Prostate gland (tissue), 2 donors: ENCODE measurements at regions not wholly inside any gene's neighbourhood (a gene's known extent, or its start where the extent isn't known, plus 50 kb on each side); places are given as distances from the start of the nearest gene placed in this dataset.
A peak's percentile ranks its signal among the peaks of the same experiment; 100 is the strongest.

Experiments
- DNase-seq: peaks from one replicate; pipeline ENCODE4 v3.0.0-alpha.2; 2019; ENCODE audit warnings: low spot score
- H3K27ac ChIP-seq, 2 donors: fragments of 200-600 bp; sonication (generic); 2 replicates each; pipeline ENCODE4 v1.5.1; 2017 to 2019
- H3K27me3 ChIP-seq: fragments of 200-600 bp; sonication (generic); replicated peaks from 2 replicates; pipeline ENCODE4 v1.5.1; 2019; ENCODE audit not compliant: insufficient read depth
- H3K36me3 ChIP-seq, 2 donors: fragments of 200-600 bp; sonication (generic); 1 replicate in 1 of 2; 2 replicates in 1 of 2; pipeline versions ENCODE4 v1.5.1 to v1.8.1; 2017 to 2019
- H3K4me1 ChIP-seq: fragments of 200-600 bp; sonication (generic); replicated peaks from 2 replicates; pipeline ENCODE4 v1.5.1; 2019
- H3K4me3 ChIP-seq, 2 donors: fragments of 200-600 bp; sonication (generic); 2 replicates each; pipeline ENCODE4 v1.5.1; 2017 to 2019
- H3K9me3 ChIP-seq: fragments of 200-600 bp; sonication (generic); 2 replicates; pipeline ENCODE4 v1.5.1; 2017
- POLR2A ChIP-seq: fragments of 450-650 bp; IDR thresholded peaks from one replicate; pipeline ENCODE4 v1.6.1; 2016; ENCODE audit warnings: antibody characterized with exemption, mild to moderate bottlenecking
- POLR2AphosphoS5 ChIP-seq: sonication (generic); formaldehyde crosslinking; IDR thresholded peaks from one replicate; pipeline ENCODE4 v1.6.1; 2017; ENCODE audit warnings: antibody characterized with exemption
- WGBS: methylation state at CpG from one replicate; pipeline ENCODE4 v1.1.5; 2018; 5-methylcytosine and 5-hydroxymethylcytosine counted together
- intact Hi-C: fragments of 100-400 bp; cut with DNase I; formaldehyde crosslinking; loops from one replicate; pipeline ENCODE4 v1.14.2; 2022
- TF ChIP-seq, protein P1 (sequence below), 4 experiments: fragments of 200-600 bp in 2 of 4; fragments of 450-650 bp in 2 of 4; sonication (generic) in 2 of 4; IDR thresholded peaks; 1 replicate in 3 of 4; 2 replicates in 1 of 4; pipeline ENCODE4 v1.5.1; 2016 to 2019; ENCODE audit warnings: antibody characterized with exemption in 4 of 4, mild to moderate bottlenecking in 2 of 4, moderate library complexity in 2 of 4

DNA sequence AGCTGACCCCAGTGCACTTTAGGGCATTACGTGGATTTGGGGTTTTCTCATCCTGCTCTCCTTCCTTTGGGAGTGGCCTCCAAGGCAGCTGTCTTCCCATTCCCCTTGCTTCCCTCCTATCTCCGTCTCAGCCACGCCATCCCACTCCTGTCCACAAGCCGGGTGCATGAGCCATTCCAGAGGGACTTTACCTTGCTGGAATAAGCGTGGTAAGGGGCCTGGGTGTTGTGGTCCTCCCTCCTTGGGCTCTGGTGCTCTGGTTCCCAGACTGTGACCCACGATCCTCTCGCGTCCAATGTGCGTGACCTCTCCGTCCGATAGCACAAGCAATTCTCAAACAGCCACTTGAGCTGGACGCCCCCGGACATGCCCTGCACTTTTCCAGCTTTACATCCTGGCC is 60.6 kb upstream of the NKX2-2 start:
- H3K27me3 ChIP-seq: no peaks in the 10 kb centered on the region
- H3K4me3 ChIP-seq: no peak overlapping the region
- no peak overlapping the region for H3K27ac ChIP-seq
- no peaks in the 10 kb centered on the region for H3K36me3 ChIP-seq
- intact Hi-C loops: no loop called here
- DNase-seq: no peak
- H3K9me3 ChIP-seq: no peaks in the 10 kb centered on the region
- WGBS: 82% methylated on average over 13 of the region's 13 CpGs
- H3K4me1 ChIP-seq: no peaks in the 10 kb centered on the region
- TF ChIP-seq, protein P1, sequence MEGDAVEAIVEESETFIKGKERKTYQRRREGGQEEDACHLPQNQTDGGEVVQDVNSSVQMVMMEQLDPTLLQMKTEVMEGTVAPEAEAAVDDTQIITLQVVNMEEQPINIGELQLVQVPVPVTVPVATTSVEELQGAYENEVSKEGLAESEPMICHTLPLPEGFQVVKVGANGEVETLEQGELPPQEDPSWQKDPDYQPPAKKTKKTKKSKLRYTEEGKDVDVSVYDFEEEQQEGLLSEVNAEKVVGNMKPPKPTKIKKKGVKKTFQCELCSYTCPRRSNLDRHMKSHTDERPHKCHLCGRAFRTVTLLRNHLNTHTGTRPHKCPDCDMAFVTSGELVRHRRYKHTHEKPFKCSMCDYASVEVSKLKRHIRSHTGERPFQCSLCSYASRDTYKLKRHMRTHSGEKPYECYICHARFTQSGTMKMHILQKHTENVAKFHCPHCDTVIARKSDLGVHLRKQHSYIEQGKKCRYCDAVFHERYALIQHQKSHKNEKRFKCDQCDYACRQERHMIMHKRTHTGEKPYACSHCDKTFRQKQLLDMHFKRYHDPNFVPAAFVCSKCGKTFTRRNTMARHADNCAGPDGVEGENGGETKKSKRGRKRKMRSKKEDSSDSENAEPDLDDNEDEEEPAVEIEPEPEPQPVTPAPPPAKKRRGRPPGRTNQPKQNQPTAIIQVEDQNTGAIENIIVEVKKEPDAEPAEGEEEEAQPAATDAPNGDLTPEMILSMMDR (IDR thresholded peaks at IDR 0.05): no peak
- no peak for TF ChIP-seq POLR2A
- no peak for TF ChIP-seq POLR2AphosphoS5

DNA sequence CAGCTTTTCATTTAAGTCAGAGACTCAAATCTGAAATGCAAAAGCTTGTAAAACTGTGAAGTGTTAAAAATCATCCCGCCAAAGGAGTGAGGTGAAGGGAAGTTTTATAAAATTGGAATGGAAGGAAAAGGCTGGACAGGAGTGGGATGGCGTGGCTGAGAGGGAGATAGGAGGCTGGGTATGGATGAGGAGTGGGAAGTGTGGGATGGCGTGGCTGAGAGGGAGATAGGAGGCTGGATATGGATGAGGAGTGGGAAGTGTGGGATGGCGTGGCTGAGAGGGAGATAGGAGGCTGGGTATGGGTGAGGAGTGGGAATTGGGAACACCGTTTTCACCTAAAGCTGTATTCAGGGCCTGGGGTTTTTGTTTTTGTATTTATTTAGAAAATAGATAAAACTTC is 59.4 kb upstream of the NKX2-2 start:
- no peaks in the 10 kb centered on the region for H3K4me1 ChIP-seq
- H3K9me3 ChIP-seq: no peaks in the 10 kb centered on the region
- H3K36me3 ChIP-seq: no peaks in the 10 kb centered on the region
- no peaks in the 10 kb centered on the region for H3K27me3 ChIP-seq
- no peak for DNase-seq
- no peak overlapping the region for H3K27ac ChIP-seq
- no peak for TF ChIP-seq POLR2AphosphoS5
- no peak for TF ChIP-seq POLR2A
- TF ChIP-seq, protein P1 (IDR thresholded peaks at IDR 0.05): no peak
- WGBS: 77% methylated on average over 5 of the region's 5 CpGs
- H3K4me3 ChIP-seq: no peak overlapping the region
- intact Hi-C loops: no loop called here

DNA sequence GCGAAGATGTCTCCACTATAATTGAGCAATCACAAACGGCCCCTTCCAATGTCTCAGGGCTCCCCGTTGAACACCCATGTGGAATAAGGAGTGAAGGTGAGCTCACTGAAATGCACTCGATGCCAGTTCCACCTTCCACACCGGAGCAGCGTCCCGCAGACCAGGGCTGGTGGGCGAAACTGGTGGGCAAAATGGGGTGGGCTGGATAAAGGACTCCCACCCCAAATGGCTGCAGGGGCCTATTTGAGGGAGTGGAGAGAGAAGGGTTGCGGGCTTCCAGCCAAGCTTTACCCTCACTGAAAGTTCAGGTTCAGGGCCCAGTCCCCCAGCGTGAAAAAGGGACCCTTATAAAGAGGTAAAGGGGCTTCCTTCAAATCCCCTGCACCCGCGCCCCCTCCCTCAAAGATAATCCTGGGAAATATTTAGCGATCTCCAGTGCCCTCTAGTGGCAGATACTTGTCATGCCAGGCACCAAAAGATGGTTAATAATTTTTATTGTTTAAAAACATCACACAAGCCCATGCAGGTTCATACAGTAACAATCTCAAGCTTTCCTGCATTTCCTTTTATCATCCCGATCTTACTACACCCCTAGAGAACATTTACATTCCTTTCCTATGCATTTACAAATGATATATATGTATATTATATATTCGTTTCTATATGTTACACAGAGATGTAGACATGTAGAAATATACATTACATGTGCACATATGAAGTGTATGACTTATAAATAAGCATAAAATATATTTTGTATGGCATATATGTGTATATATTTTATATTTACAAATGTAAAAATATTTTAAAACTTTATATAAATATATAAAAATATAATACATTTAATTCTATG is 58.2 kb upstream of the NKX2-2 start:
- Histone ChIP-seq H3K4me3 (no peak overlapping the region), H3K4me1 (no peaks in the 10 kb centered on the region), H3K36me3 (no peaks in the 10 kb centered on the region), H3K9me3 (no peaks in the 10 kb centered on the region), H3K27me3 (no peaks in the 10 kb centered on the region), H3K27ac (no peak overlapping the region)
- TF ChIP-seq POLR2A: no peak
- TF ChIP-seq, protein P1 (IDR thresholded peaks at IDR 0.05): peak; percentile 60 to 82 (median 72)
- 41% methylated on average over 15 of the region's 15 CpGs for WGBS
- intact Hi-C loops: no loop called here
- DNase-seq: no peak

DNA sequence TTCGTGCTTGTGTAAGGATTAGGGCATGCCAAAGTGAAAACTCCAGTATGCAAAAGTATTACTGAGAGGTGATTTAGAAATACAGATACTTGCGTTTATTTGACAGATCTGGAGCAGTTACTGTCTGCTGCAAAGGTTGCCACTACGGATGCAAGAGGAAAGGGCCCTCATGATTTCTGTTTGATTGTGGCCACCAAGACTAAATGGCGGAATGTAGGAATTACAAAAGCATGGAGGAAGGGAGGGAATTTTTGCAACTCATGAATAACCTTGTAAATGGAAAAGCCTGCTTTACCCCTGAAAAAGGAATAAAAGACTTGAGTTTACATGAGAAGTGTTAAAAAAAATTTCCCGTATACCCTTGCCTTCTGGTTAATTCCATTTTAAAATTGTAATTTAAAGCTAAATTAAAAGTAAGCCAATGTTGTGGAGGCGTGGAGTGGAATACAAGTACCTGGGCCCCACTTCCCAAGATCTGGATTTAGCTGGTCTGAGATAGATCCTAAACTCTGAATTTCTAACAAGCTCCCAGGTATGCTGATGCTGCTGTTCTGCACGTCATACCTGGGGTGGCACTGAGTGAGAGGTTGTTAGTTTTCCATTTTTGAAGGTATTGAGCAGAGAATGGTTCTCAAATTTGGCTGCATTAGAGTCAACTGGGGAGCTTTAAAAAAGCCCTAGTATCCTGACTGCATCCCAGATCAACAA is 56.6 kb upstream of the NKX2-2 start:
- H3K36me3 ChIP-seq: no peaks in the 10 kb centered on the region
- 80% methylated on average over 7 of the region's 7 CpGs for WGBS
- DNase-seq: no peak
- no peak overlapping the region for H3K27ac ChIP-seq
- H3K27me3 ChIP-seq: no peaks in the 10 kb centered on the region
- H3K4me1 ChIP-seq: no peaks in the 10 kb centered on the region
- no peak overlapping the region for H3K4me3 ChIP-seq
- H3K9me3 ChIP-seq: no peaks in the 10 kb centered on the region
- intact Hi-C loops: no loop called here
- TF ChIP-seq, protein P1 (IDR thresholded peaks at IDR 0.05): no peak
- TF ChIP-seq POLR2AphosphoS5: no peak
- TF ChIP-seq POLR2A: no peak
